ENCODE measurements at regions not wholly inside any gene's neighbourhood (a gene's known extent, or its start where the extent isn't known, plus 50 kb on each side); places are given as distances from the start of the nearest gene placed in this dataset.

GRCh38 chr13:105016266-105016665 lies 1519.2 kb downstream of the EFNB2 start:
- TF ChIP-seq CTCF (IDR thresholded peaks at IDR 0.05; ENCODE audit: low read depth, low read length), result no peak
- no peak for TF ChIP-seq EZH2phosphoT487 (IDR thresholded peaks at IDR 0.05; ENCODE audit: low read depth)

Measured in OCI-LY3 (cell line).